Lung microvascular endothelial cell (primary cell): ENCODE measurements at regions not wholly inside any gene's neighbourhood (a gene's known extent, or its start where the extent isn't known, plus 50 kb on each side); places are given as distances from the start of the nearest gene placed in this dataset.

Source experiments
- DNase-seq, 2 donors: peaks; one replicate each; pipeline versions ENCODE4 v3.0.0 to v3.0.0-alpha.2; 2010; ENCODE audit warnings: low read depth in 2 of 2

DNA sequence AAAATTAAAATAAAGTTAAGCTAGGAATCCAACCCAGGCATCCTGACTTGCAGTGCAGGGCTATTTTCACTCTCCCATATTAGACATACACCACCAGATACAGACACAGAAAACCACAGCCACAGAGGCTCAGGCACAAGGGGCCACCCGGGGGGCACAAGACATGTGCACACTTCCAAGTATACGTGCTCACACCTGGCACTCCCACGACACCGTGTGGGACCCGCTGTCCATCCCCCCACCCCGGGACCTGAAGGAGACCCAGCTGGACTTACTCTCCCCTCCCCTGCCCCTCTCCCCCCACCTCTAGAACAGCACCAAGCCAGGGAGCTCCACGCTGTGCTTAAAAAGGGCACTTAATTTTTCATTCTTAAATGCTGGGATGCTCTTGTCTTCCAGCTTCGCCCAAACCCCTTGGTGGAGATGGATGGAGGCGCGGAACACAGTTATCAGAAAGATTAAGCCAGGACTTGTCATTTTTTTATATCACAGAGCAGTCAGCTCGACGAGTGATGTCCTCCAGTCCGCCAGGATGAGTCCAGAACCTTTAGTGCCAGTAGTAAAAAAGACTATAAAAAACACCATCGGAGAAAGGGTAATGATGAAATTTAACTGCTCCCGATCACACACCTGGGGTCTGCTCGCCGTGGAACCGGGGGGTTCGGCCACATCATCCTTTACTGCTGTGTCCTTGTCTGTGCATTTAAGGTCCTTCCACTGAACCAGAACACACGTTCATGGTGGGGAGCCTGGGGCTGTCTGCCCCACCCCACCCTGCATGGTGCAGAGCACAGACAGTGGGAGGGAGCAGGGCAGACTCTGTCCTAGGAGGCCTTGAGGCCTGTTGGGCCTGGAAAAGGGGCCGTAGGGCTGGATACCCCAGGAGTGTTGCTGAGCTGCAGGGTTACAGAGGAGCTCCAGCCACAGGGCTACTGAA lies 73.3 kb upstream of the LHX1 start:
- DNase-seq: no peak

DNA sequence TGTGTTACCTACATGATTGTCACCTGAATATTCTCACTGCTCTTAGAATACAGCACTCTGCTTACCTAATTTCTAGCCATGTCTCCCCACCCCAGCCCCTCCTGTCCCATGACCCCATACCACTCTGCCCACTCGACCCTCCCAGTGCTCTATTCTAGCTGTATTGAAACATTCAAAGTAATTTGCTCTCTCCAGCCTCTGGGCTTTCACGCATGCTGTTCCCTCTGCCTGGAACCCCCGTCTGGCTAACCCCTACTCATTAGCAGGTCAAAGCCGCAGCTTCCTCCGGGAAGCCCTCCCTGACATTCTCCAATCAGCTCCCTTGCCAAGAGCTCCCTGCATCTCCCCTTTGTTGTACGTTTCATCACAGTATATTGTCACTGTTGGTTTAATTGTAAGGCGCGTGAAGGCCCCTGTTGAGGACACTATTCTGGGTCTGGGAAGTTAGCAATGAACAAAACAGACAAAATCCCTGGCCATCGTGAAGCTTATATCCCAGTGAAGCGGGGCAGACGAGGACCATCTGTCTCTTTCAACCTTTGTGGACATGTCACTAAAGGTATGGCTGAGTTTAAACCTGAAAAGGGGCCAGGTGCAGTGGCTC lies 72.3 kb upstream of the LHX1 start:
- no peak for DNase-seq

DNA sequence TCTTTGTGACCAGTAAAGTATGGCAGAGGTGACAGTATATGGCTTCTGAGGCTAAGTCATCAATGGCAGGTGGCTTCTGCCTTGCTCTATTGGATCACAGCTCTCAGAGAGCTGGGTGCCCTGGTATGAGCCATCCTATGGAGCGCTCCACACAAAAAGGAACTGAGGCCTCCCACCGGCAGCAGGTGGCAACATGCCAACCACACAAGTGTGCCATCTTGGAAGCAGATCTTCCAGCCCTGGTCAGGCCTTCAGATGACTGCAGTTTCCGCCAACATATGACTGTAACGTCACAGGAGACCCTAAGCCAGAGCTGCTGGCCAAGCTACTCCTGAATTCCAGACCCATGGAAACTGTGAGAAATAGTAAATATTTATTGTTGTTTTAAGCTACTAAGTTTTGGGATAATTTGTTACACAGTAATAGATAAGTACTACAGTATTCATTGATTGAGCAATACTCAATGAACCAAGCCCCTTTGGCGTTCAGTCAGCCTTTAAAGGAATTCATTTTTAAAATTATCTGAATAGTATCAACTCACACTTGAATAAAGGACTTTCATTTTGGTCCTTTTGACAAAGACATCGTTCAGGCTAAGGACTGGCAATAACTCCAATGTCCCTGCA lies 69.4 kb upstream of the LHX1 start:
- DNase-seq: no peak

DNA sequence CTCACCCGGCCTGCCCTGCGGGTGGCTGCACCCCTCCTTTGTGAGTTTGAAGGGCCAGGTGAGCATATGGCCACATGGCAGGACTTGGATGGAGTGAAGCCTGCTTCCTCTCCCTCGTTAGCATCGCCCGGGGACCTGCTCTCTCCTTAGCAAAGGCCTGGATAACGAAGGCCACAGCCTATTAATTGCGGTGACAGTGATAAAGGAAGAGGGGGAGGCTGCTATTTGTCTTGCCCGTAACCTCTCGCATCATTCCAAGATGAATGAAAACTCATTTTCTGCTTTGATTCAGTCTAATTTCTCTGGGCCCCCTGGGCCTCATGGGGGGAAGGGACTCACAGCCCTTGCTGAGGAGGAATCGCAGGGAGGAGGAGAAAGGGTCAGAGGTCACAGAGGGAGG lies 68.5 kb upstream of the LHX1 start:
- no peak for DNase-seq

DNA sequence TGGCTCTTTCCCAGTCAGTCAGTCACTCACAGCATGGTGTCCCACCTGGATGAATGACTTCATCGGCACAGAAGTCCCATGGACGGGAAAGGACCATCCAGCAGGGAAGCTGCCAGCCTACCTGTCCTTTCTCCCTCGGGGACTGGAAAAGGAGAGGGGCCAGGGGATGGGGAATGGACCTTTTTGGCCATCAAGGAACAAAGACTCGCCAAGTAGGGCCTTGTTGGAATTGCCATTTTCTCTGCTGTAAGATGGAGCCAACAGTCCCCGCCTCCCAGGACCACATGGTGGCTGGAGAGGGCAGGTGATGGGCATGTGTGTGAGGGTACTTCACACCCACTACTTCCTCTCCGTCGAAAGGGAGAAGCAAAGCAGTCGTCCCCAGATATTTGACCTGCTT lies 67.8 kb upstream of the LHX1 start:
- DNase-seq: no peak

DNA sequence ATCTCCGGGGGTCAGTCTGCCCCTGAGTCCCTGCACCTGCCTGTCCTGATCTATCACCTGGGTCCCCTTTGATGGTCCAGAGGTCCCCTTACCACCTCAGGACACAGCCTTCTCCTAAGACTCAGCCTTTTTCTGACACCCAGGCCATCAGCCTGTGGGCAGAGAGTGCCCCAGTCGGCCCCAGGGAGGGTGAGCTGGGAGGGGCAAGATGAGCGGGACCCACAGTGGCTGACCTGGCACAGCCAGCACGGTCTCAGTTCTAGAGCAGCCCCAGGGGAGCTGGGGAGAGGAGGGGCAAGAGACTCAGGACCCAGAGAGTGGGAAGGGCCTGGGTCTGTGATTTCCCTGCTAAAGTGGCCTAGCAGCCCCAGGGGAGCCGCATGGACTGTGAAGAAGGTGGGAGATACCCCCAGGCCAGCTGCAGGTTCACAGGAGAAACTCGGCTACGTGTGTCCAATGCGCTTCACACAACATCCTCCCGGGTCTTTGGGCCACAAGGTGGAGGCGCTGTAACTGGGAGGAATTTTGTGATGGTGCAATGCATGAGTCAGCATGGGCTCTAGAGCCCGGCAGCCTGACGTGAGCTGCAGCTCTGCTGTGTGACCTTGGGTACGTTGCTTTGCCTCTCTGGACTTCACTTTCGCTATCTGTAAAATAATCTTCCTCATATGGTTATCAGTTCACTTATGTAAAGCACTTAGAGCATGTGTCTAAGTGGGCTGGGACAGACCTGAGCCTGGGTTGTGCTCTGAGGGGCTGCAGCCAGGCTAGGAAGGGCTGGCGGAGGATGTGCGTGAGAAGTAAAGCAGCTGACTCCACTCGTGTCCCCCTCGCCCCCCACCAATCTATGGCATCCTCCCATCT lies 67.2 kb upstream of the LHX1 start:
- DNase-seq: no peak

DNA sequence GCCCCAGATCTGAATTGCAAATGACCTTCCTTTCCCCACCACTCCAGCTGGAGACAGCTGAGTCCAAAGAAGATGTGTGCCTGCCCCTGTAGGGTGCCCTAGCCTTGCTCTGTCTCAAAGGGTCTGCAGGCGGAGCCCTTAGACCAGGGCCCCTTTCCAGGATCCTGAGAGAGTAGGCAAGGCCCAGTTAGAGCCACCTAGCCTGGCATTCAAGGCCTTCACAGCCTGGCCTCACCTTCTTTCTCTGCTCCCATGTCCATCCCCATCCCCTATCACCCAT lies 66.6 kb upstream of the LHX1 start:
- no peak for DNase-seq

DNA sequence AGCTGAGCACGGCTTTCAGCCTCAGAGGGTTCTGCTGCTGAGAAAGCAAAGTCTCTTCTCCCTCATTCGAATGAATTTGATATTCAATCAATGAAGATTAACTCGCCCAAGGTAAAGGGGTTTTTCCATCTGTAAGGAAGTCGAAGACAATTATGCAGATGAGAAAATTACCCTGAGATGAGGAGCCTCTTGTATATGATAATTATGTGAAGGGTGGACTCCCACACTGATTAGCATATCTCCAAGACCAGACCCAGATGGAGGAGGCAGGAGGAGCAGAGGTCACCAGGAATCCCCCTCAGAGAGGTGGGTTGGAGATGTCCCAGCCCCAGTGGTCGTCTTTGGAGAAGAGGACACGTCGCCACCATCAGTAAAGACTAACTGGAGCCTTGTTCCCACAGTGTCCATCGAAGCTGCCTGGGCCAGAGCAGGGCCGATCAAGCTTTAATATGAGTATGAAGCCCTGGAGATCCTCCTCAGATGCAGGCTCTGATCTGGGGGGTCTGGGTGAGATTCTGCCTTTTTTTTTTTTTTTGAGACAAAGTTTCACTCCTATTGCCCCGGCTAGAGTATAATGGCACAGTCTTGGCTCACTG lies 61.5 kb upstream of the LHX1 start:
- DNase-seq: no peak

DNA sequence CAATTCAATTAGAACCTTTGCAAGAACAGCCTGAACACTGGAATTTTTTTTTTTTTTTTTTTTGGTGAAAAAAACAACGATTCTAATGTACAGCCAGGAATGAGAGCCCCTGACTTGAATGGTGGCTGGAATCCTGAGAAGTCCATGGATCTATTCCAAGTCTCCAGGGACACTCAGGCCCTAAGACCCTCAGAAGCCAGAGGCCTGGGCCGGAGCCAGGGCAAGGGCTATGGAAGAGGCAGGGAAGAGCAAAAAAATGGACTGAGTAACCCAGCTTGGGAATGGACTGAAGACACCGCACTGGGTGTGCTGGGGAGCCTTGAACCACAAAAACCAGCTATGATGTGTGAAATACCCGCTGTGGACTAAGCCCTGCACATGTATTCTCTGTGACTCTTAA lies 60.3 kb upstream of the LHX1 start:
- DNase-seq: no peak

DNA sequence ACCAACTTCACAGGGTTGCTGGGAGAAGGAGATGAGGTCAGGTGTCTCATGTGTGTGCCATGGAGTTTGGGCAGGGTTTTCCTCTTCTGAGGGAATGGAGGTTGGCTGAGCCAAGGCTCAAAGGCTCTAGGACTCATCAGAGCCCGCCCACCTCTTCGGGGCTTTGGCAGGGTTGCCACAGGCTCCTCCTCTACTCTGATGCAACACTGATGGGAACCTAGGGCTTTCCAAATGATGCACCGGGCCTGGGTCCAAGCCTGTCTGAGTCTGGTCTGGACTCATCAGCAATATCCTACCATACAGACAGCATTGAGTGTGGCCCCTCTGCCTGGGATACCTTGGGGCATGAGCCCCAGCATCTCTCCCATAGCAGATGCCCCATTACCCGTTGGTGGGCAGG lies 59.5 kb upstream of the LHX1 start:
- no peak for DNase-seq

DNA sequence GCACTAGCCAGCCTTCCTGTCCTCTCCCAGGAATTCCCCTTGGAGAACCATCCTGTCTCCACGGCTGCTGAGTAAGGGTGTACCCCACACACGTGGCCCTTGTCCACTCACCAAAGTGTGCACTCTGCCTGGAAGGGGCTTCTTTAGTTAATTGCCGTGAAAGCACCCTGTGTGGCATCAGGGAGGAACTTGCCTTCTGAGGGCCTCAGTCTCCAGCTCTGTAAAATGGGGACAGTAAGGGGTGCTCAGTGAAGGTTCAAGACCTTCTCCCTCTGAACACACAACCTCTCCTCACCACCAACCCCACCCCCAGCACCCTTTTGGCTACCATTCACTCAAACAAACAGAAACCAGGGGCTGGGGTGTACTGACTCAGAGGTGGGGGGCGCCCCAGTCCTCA lies 59.1 kb upstream of the LHX1 start:
- no peak for DNase-seq

DNA sequence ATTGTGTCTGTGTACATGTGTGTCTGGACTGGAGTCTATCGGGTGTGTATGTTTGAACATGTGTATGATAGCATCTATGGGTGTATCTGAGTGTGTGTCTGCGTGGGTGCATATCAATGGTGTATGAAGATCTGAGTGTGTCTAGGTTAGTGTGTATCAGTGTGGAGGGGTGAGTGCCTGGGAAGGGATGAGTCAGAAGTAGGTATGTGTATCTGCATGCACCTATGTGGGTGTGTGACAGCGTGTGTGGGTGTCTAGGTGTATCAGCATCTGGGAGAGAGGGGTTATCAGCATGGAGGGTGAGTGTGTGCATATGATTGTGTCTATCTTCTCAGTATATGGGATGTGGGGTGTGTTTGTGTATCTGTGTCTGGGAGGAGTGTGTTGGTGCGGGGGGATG lies 58.2 kb upstream of the LHX1 start:
- no peak for DNase-seq

DNA sequence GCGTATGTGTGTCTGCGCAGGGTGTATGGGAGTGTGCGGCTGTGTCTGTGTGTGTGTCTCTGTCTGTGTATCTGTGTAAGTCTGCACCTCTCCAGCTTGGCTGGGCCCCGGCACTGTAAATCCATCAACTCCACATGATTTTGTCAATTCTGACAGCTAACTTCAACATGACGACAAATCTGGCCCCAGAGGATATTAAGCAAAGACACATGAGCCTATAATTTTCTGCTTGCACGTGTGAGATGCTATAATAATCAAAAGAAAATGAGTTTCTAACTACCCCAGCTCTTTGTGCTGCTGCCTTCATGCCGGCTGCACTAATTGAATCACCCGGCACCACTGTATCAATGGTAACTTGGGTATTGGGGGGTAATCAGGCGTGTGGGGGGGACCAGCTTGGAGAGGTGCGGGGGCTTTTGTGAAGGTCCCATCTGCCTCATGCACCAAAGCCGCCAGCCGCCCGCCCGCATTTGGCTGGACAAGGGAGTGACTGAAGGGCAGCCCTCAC lies 57.6 kb upstream of the LHX1 start:
- no peak for DNase-seq

DNA sequence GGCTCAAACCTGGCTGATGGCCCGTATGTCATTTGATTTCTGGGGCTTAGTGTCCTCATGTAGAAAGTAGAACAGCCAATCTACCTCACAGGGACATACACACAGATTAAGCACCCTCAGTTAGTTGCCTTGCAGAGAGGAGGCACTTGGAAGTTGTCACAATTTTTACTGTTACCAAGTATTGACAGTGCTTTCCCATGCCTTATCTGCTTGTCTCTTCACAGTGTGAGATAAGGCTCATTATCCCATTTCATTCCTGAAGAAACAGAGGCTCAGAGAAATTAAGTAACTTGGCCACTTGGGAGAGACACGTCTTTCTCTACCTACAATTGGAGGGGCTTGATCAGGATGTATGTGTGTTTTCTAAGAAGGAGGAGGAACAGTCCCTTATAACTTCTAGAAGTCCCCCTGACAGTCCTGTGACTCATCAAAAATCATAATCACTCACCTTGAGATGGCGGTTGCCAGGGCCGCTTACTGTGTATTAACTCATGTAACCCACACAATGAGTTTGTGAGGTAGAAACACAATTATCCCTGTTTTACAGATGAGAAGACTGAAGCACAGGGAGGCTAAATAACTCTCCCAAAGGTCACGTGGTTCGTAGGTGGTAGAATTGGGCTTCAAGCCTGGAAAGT lies 56.9 kb upstream of the LHX1 start:
- DNase-seq: no peak

DNA sequence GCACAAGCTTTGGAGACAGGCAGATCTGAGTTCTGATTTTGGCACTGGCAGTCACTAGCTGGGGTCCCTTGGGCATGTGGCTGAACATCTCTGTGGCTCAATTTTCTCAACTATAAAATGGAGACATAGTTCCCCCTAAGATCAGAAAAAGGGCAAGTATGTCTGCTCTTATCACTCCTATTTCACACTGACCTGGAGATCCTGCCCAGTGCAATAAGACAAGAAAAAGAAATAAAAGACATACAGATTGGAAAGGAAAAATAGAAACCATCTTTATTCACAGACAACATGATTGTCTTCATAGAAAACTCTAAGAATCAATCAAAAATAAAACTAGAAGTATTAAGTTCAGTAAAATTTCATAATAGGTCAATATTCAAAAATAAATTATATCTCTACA lies 56.0 kb upstream of the LHX1 start:
- DNase-seq: no peak

DNA sequence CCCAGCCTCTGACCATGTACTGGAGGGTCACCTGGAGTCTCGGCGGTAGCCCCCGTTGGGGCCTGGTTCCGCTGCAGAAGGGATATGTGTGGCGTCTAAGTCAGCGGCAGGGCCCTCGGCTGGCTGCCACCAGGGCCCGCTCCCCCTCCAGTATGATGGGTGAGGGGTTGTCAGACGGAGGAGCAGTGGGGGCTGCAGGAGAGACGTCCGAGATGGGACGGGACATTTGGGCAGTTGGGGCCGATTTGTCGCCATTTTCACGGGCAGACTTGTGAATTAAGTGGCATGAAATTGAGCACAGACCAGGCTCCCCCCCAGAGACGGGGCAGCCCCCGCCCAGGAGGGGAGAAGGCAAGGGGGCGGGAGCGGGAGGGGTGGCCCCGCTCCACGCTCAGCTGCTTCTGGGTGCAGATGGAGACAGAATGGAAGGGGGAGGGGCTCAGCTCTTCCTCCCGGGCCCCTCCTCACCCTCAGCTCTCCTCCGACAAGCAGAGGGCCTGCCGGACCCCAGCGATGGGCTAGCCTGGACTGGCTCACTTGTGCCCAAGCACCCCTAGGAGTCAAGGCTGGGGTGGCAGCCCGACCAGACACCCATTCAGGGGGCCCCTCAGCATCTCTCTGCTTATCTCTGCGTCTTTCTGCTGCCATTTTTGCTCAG lies 52.7 kb upstream of the LHX1 start:
- no peak for DNase-seq

DNA sequence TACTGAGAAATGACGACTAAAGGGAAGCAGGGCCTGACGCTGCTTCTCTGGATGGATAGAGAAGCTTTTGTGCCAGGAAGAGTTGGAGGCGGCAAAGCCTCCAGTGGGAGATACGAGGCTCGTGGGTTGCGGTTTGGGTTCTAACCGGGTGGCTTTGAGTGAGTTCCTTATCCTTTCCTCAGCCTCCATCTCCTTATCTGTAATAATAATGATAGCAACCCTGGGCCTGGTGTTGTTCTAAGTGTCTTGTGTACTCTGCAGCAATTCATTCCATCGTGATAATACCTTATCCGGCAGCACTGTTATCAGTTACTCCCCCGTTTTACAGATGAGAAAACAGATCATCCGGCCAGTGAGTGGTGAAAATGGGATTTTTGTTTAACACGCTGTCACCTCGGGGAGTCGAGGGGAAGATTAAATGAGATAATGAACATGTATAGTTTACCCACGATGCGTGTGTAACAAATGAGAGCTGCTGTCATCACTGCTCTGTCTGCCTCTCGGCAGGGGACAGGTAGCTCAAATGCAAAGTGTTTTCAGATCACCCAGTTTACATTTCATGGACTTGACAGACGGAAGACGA lies 52.0 kb upstream of the LHX1 start:
- DNase-seq: no peak

DNA sequence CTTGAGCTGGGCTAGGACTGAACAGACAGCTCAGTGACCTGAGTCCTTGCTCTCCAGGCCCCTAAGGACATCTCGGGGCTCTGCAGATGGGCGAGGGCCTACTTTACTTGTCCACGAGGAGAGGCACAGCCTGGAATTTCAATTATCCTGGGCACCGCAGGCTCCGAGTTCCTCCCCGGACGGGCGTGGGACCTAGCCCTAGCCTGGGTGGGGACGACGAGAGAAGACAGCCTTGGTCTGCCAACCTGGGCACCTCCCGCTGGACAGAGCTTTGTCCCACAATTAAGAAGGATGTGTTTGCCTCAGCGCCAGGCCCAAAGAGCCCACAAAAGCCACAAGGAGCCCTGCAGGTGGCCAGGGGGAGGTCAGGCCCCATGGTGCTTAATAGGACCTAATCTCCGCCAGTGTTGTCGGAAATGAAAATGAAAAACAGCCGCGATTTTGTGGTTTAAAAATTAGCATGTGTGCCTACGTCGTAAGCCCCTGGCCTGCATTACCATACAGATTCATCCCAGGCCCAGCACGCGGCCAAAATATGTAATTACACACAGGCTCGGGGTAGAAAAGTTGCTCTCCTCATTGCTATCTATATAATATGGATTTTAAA lies 51.4 kb upstream of the LHX1 start:
- no peak for DNase-seq
